ENCODE measurements at regions not wholly inside any gene's neighbourhood (a gene's known extent, or its start where the extent isn't known, plus 50 kb on each side); places are given as distances from the start of the nearest gene placed in this dataset.

DNA sequence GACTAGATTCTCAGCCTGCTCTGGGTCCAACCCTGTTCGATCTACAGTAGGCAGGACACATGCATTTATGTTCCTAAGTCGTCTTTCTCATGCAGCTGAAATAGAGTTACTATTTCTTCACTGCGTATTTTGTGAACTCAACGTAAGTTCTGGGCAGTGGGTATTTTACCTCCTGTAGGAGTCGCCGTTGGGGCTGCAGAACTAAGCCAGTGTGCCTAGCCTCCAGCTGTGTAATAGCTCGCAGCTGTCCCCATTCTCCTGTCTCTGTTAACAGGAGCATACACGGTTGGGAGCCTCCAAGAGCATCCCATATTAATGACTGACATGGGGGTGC lies 58.4 kb upstream of the HRH1 start:
- Histone ChIP-seq H4K91ac (replicated peaks; ENCODE audit: insufficient read length, low read length) (no peak overlapping the region), H3K4me3 (ENCODE audit: extremely low read depth in 1 of 4, insufficient read depth in 2 of 4, low read depth in 3 of 4, low read length in 4 of 4) (no peak overlapping the region), H2BK12ac (ENCODE audit: low read depth, low read length) (no peak overlapping the region), H4K20me1 (replicated peaks in 1 of 2; ENCODE audit: control insufficient read depth in 1 of 2, insufficient read depth in 2 of 2, low read length in 2 of 2) (no peaks in the 10 kb centered on the region), H3K4me1 (replicated peaks in 1 of 4; ENCODE audit: control insufficient read depth in 3 of 4, insufficient read depth in 4 of 4, low read length in 3 of 4) (peaks cover 0 to 8% (median 4%) of the 10 kb centered on the region in 4 experiments; a peak in 6 of 7 replicates), H3K4me2 (ENCODE audit: insufficient read depth in 1 of 2, low read depth in 2 of 2, low read length in 2 of 2) (peak overlapping the region; percentile 42 to 63; a peak in 2 of 4 replicates), H3K27ac (ENCODE audit: low read depth, low read length) (no peak overlapping the region), H2AK5ac (ENCODE audit: low read depth, low read length) (no peak overlapping the region), H2BK5ac (ENCODE audit: low read depth, low read length) (no peak overlapping the region), H3K27me3 (replicated peaks in 1 of 4; ENCODE audit: control insufficient read depth in 3 of 4, extremely low read depth in 1 of 4, insufficient read depth in 3 of 4, low read length in 3 of 4) (peaks cover 0 to 3% (median 0%) of the 10 kb centered on the region in 4 experiments; a peak in 2 of 7 replicates), H3K79me2 (ENCODE audit: control insufficient read depth in 1 of 2, insufficient read depth in 2 of 2, low read length in 2 of 2) (no peaks in the 10 kb centered on the region), H2BK20ac (ENCODE audit: low read length) (no peak overlapping the region), H4K5ac (ENCODE audit: insufficient read length, low read depth, low read length) (no peak overlapping the region), H2BK15ac (ENCODE audit: low read length) (no peak overlapping the region), H3K79me1 (ENCODE audit: low read depth, low read length) (no peaks in the 10 kb centered on the region), H2BK120ac (replicated peaks; ENCODE audit: low read depth, low read length) (no peak overlapping the region), H3K14ac (ENCODE audit: insufficient read length) (no peak overlapping the region), H4K8ac (ENCODE audit: extremely low read depth, insufficient read depth, low read length) (no peak overlapping the region), H3K4ac (replicated peaks; ENCODE audit: insufficient read length, low read depth, low read length) (no peak overlapping the region), H3K23me2 (ENCODE audit: low read depth, low read length) (no peaks in the 10 kb centered on the region), H3K36me3 (ENCODE audit: control insufficient read depth in 2 of 4, insufficient read depth in 4 of 4, low read length in 3 of 4) (no peaks in the 10 kb centered on the region), H2AFZ (ENCODE audit: low read length) (no peak overlapping the region), H3K9ac (replicated peaks in 1 of 4; ENCODE audit: extremely low read depth in 1 of 4, low read depth in 3 of 4, low read length in 3 of 4) (no peak overlapping the region), H3K9me3 (ENCODE audit: insufficient read depth in 2 of 2, low read depth in 1 of 2, low read length in 1 of 2) (no peaks in the 10 kb centered on the region), H3K56ac (replicated peaks; ENCODE audit: insufficient read length, low read depth, low read length) (no peak overlapping the region), H3K23ac (ENCODE audit: insufficient read length) (no peak overlapping the region), H3K18ac (ENCODE audit: extremely low read depth, low read length) (0 out of 2 replicates have a peak overlapping the region, but pooled peaks have one; percentile 78)
- DNase-seq (ENCODE audit: low read depth in 1 of 2, low spot score in 2 of 2): no peak
- ChIA-PET CTCF (ENCODE audit: partially characterized antibody) (interaction anchor here (0.8 to 9.3 kb wide), 17 partner anchors 10 to 130 kb away, joined by 3 to 76 read pairs (median 5); partner anchors contain the start of gene HRH1), POLR2A (ENCODE audit: partially characterized antibody) (interaction anchor here (0.6 to 1.2 kb wide), 2 partner anchors 78 to 89 kb away, joined by 3 read pairs; no protein-coding TSS in a partner anchor)
- 69% methylated on average over 8 of the region's 8 CpGs; no CpG with 5 or more reads in 1 of the 2 experiments for WGBS, 2 experiments (ENCODE audit: extremely low coverage in 1 of 2, insufficient coverage in 1 of 2, insufficient read length in 1 of 2, insufficient replicate concordance in 2 of 2, low coverage in 1 of 2, low lambda C conversion rate in 2 of 2, missing lambda C conversion rate in 1 of 2)
- TF ChIP-seq, protein P1, sequence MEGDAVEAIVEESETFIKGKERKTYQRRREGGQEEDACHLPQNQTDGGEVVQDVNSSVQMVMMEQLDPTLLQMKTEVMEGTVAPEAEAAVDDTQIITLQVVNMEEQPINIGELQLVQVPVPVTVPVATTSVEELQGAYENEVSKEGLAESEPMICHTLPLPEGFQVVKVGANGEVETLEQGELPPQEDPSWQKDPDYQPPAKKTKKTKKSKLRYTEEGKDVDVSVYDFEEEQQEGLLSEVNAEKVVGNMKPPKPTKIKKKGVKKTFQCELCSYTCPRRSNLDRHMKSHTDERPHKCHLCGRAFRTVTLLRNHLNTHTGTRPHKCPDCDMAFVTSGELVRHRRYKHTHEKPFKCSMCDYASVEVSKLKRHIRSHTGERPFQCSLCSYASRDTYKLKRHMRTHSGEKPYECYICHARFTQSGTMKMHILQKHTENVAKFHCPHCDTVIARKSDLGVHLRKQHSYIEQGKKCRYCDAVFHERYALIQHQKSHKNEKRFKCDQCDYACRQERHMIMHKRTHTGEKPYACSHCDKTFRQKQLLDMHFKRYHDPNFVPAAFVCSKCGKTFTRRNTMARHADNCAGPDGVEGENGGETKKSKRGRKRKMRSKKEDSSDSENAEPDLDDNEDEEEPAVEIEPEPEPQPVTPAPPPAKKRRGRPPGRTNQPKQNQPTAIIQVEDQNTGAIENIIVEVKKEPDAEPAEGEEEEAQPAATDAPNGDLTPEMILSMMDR (IDR thresholded peaks at IDR 0.05; ENCODE audit: control extremely low read depth in 1 of 3, insufficient read depth in 1 of 3, low read depth in 1 of 3, low read length in 3 of 3): peak; percentile 30 to 62 (median 36); a peak in 3 of 4 replicates
- TF ChIP-seq RAD21 (IDR thresholded peaks at IDR 0.05 in 1 of 2, conservative IDR thresholded peaks at IDR 0.05 in 1 of 2; ENCODE audit: low read depth in 2 of 2, low read length in 2 of 2) (peak; percentile 32 to 50; a peak in 2 of 4 replicates), ATF2 (IDR thresholded peaks at IDR 0.05; ENCODE audit: low read length) (no peak), SP2 (IDR thresholded peaks at IDR 0.05; ENCODE audit: low read length) (no peak)
- FAIRE-seq: no peak
